Thoracic aorta (tissue), 2 donors: ENCODE measurements at regions not wholly inside any gene's neighbourhood (a gene's known extent, or its start where the extent isn't known, plus 50 kb on each side); places are given as distances from the start of the nearest gene placed in this dataset.

Source experiments
- ATAC-seq: fragments of 150-250 bp; one replicate; pipeline ENCODE4 v1.8.0; 2017; ENCODE audit warnings: low read depth; ENCODE audit not compliant: insufficient number of reproducible peaks, low FRiP score
- DNase-seq: peaks from one replicate; pipeline ENCODE4 v3.0.0-alpha.2; 2020; ENCODE audit warnings: low spot score
- H3K27ac ChIP-seq, 2 donors: fragments of 200-600 bp; sonication (generic); 1 replicate in 1 of 2; 2 replicates in 1 of 2; pipeline ENCODE4 v1.5.1; 2016; ENCODE audit warnings: mild to moderate bottlenecking in 2 of 2, moderate library complexity in 2 of 2
- H3K27me3 ChIP-seq: fragments of 200-600 bp; sonication (generic); replicated peaks from 2 replicates; pipeline ENCODE4 v1.6.0; 2016; ENCODE audit warnings: mild to moderate bottlenecking; ENCODE audit not compliant: insufficient read depth
- H3K36me3 ChIP-seq: fragments of 200-600 bp; sonication (generic); one replicate; pipeline ENCODE4 v1.5.1; 2016
- H3K4me1 ChIP-seq, 2 donors: fragments of 200-600 bp; sonication (generic); 1 replicate in 1 of 2; 2 replicates in 1 of 2; pipeline versions ENCODE4 v1.5.1 to v1.6.0; 2016; ENCODE audit warnings: low read depth in 2 of 2, mild to moderate bottlenecking in 1 of 2; ENCODE audit not compliant: control insufficient read depth in 1 of 2
- H3K4me3 ChIP-seq: fragments of 200-600 bp; sonication (generic); 2 replicates; pipeline ENCODE4 v1.5.1; 2016; ENCODE audit warnings: mild to moderate bottlenecking
- H3K9me3 ChIP-seq: fragments of 200-600 bp; sonication (generic); 2 replicates; pipeline ENCODE4 v1.5.1; 2016
- CTCF ChIP-seq: fragments of 200-600 bp; sonication (generic); IDR thresholded peaks from one replicate; pipeline ENCODE4 v1.5.1; 2019; ENCODE audit warnings: antibody characterized with exemption

- no peak for DNase-seq
- Histone ChIP-seq H3K9me3 (no peaks in the 10 kb centered on the region), H3K27ac (no peak overlapping the region), H3K4me3 (no peak overlapping the region), H3K4me1 (peaks cover 0 to 3% of the 10 kb centered on the region in 2 donors), H3K36me3 (no peaks in the 10 kb centered on the region), H3K27me3 (no peaks in the 10 kb centered on the region)
- no peak for TF ChIP-seq CTCF
- no peak for ATAC-seq
Measured at GRCh38 chr9:88221105-88221504, 82.8 kb upstream of the SPATA31C2 start.

- Histone ChIP-seq H3K36me3 (no peaks in the 10 kb centered on the region), H3K27me3 (no peaks in the 10 kb centered on the region), H3K4me1 (peaks cover 4 to 8% of the 10 kb centered on the region in 2 donors), H3K27ac (no peak overlapping the region), H3K4me3 (no peak overlapping the region), H3K9me3 (no peaks in the 10 kb centered on the region)
- no peak for TF ChIP-seq CTCF
- ATAC-seq, result no peak
- DNase-seq, result no peak
Measured at GRCh38 chr9:88220652-88221051, 82.4 kb upstream of the SPATA31C2 start.

- no peak for ATAC-seq
- Histone ChIP-seq H3K4me1 (peaks cover 5 to 16% of the 10 kb centered on the region in 2 donors), H3K27me3 (no peaks in the 10 kb centered on the region), H3K36me3 (no peaks in the 10 kb centered on the region), H3K4me3 (no peak overlapping the region), H3K9me3 (no peaks in the 10 kb centered on the region), H3K27ac (no peak overlapping the region)
- no peak for TF ChIP-seq CTCF
- DNase-seq, result no peak
Measured at GRCh38 chr9:88219601-88220000, 81.3 kb upstream of the SPATA31C2 start.

GRCh38 chr9:88218726-88219125 lies 80.5 kb upstream of the SPATA31C2 start:
- TF ChIP-seq CTCF, result no peak
- H3K4me1 ChIP-seq, result peaks cover 5 to 16% of the 10 kb centered on the region in 2 donors
- no peaks in the 10 kb centered on the region for H3K9me3 ChIP-seq
- no peak for ATAC-seq
- no peak overlapping the region for H3K4me3 ChIP-seq
- no peak for DNase-seq
- H3K36me3 ChIP-seq, result no peaks in the 10 kb centered on the region
- H3K27ac ChIP-seq, result no peak overlapping the region
- H3K27me3 ChIP-seq, result no peaks in the 10 kb centered on the region

GRCh38 chr9:88216126-88216995 lies 78.1 kb upstream of the SPATA31C2 start:
- no peak overlapping the region for H3K4me3 ChIP-seq
- H3K27ac ChIP-seq, result no peak overlapping the region
- no peaks in the 10 kb centered on the region for H3K36me3 ChIP-seq
- ATAC-seq (no peak), DNase-seq (no peak)
- TF ChIP-seq CTCF, result no peak
- no peaks in the 10 kb centered on the region for H3K9me3 ChIP-seq
- H3K4me1 ChIP-seq, result peaks cover 5 to 16% of the 10 kb centered on the region in 2 donors
- no peaks in the 10 kb centered on the region for H3K27me3 ChIP-seq
